ENCODE measurements at regions not wholly inside any gene's neighbourhood (a gene's known extent, or its start where the extent isn't known, plus 50 kb on each side); places are given as distances from the start of the nearest gene placed in this dataset.

- H3K27ac ChIP-seq = peak overlapping the region; percentile 92
These were observed 71.8 kb upstream of the STEAP1B start for GRCh38 chr7:22571766-22572165.

GRCh38 chr7:22569586-22570321, 69.8 kb upstream of the STEAP1B start:
- no peaks in the 10 kb centered on the region for H3K9me3 ChIP-seq (ENCODE audit: insufficient read depth, low read depth)
- ChIA-PET POLR2A (ENCODE audit: unreplicated experiment) (no interaction called here), CTCF (no interaction called here)
- H2AFZ ChIP-seq = no peak overlapping the region
- H3K9me2 ChIP-seq (ENCODE audit: insufficient read depth) = no peaks in the 10 kb centered on the region
- peaks cover 50% of the 10 kb centered on the region for H3F3A ChIP-seq (ENCODE audit: insufficient read depth, low read depth)
- intact Hi-C loops (cut with micrococcal nuclease; ENCODE audit: unreplicated experiment) = loop anchor here (10.0 kb wide), 1 partner anchor 1145 kb away; the partner anchor contains the start of gene SP4
- BruUV-seq (replicated peaks) = no TSS peak
- H3K27ac ChIP-seq = no peak overlapping the region
- no peaks in the 10 kb centered on the region for H3K79me2 ChIP-seq (ENCODE audit: low read depth)
- H4K20me1 ChIP-seq (ENCODE audit: insufficient read depth) = no peaks in the 10 kb centered on the region
- TF ChIP-seq CTCF (conservative IDR thresholded peaks at IDR 0.05) = no peak
- TF ChIP-seq EZH2 (IDR thresholded peaks at IDR 0.05; ENCODE audit: low read depth) = no peak
- no peak overlapping the region for H3K4me2 ChIP-seq
- no peak overlapping the region for H3K4me3 ChIP-seq
- no peak for DNase-seq
- no peaks in the 10 kb centered on the region for H3K27me3 ChIP-seq (ENCODE audit: insufficient read depth, low read depth)
- peaks cover 67% of the 10 kb centered on the region for H3K4me1 ChIP-seq (replicated peaks; ENCODE audit: insufficient read depth)
- H3K36me3 ChIP-seq (ENCODE audit: low read depth) = no peaks in the 10 kb centered on the region

More at GRCh38 chr7:22571766-22572165, 71.8 kb upstream of the STEAP1B start:
- Histone ChIP-seq H3K36me3 (ENCODE audit: low read depth) (no peaks in the 10 kb centered on the region), H3K79me2 (ENCODE audit: low read depth) (no peaks in the 10 kb centered on the region), H3K4me2 (peak overlapping the region; percentile 57), H3K9me2 (ENCODE audit: insufficient read depth) (no peaks in the 10 kb centered on the region), H2AFZ (no peak overlapping the region), H3K4me1 (replicated peaks; ENCODE audit: insufficient read depth) (peaks cover 67% of the 10 kb centered on the region), H4K20me1 (ENCODE audit: insufficient read depth) (no peaks in the 10 kb centered on the region), H3K4me3 (no peak overlapping the region), H3K27me3 (ENCODE audit: insufficient read depth, low read depth) (no peaks in the 10 kb centered on the region), H3K9me3 (ENCODE audit: insufficient read depth, low read depth) (no peaks in the 10 kb centered on the region), H3F3A (ENCODE audit: insufficient read depth, low read depth) (peaks cover 46% of the 10 kb centered on the region)
- ChIA-PET POLR2A (ENCODE audit: unreplicated experiment) (no interaction called here), CTCF (interaction anchor here (0.6 kb wide), 1 partner anchor 10 kb away, joined by 3 read pairs; no protein-coding TSS in a partner anchor)
- TF ChIP-seq EZH2 (IDR thresholded peaks at IDR 0.05; ENCODE audit: low read depth) (no peak), CTCF (conservative IDR thresholded peaks at IDR 0.05) (no peak)
- DNase-seq = no peak
- intact Hi-C loops (cut with micrococcal nuclease; ENCODE audit: unreplicated experiment) = loop anchor here (1.0 to 10.0 kb wide), 4 partner anchors 7 to 1147 kb away; partner anchors contain the start of gene SP4
- no TSS peak for BruUV-seq (replicated peaks)

GRCh38 chr7:22566592-22566991, 66.6 kb upstream of the STEAP1B start:
- H3K4me3 ChIP-seq = no peak overlapping the region
- BruUV-seq (replicated peaks) = no TSS peak
- no peaks in the 10 kb centered on the region for H3K9me3 ChIP-seq (ENCODE audit: insufficient read depth, low read depth)
- POLR2A ChIA-PET (ENCODE audit: unreplicated experiment) = no interaction called here
- H3K4me2 ChIP-seq = peak overlapping the region; percentile 84; the same call in 1 of the 2 replicates
- no peaks in the 10 kb centered on the region for H3K9me2 ChIP-seq (ENCODE audit: insufficient read depth)
- no peaks in the 10 kb centered on the region for H3K36me3 ChIP-seq (ENCODE audit: low read depth)
- intact Hi-C loops (cut with micrococcal nuclease; ENCODE audit: unreplicated experiment) = no loop called here
- peak in 1 of 2 experiments; percentile 64 for DNase-seq
- H3F3A ChIP-seq (ENCODE audit: insufficient read depth, low read depth) = peaks cover 59% of the 10 kb centered on the region
- H3K79me2 ChIP-seq (ENCODE audit: low read depth) = no peaks in the 10 kb centered on the region
- no peak for TF ChIP-seq CTCF (conservative IDR thresholded peaks at IDR 0.05)
- TF ChIP-seq EZH2 (IDR thresholded peaks at IDR 0.05; ENCODE audit: low read depth) = no peak
- H2AFZ ChIP-seq = no peak overlapping the region
- 0 out of 2 replicates have a peak overlapping the region, but pooled peaks have one; percentile 84 for H3K27ac ChIP-seq
- CTCF ChIA-PET = no interaction called here
- H4K20me1 ChIP-seq (ENCODE audit: insufficient read depth) = no peaks in the 10 kb centered on the region
- no peaks in the 10 kb centered on the region for H3K27me3 ChIP-seq (ENCODE audit: insufficient read depth, low read depth)
- H3K4me1 ChIP-seq (replicated peaks; ENCODE audit: insufficient read depth) = peaks cover 70% of the 10 kb centered on the region
